Stimulated activated naive CD8-positive, alpha-beta T cell treated with anti-CD3 and anti-CD28 coated beads, Interleukin-15, amount 100 ng/mL, for 72 hours (primary cell): ENCODE measurements at regions not wholly inside any gene's neighbourhood (a gene's known extent, or its start where the extent isn't known, plus 50 kb on each side); places are given as distances from the start of the nearest gene placed in this dataset.
"Not testable (repeated sequence)": the region's sequence is repeated elsewhere in the genome, so short reads cannot be mapped to it uniquely, and the experiment has no call there.

Source experiments
- ATAC-seq: fragments of 150-1000 bp; cut with Tn5 transposase; 2 replicates; pipeline ENCODE4 v1.10.0; 2021; ENCODE audit warnings: mild to moderate bottlenecking, moderate library complexity
- DNase-seq, 2 donors: peaks; one replicate each; pipeline ENCODE4 v3.0.0; 2021 to 2022
- H3K27ac Mint-ChIP-seq, 2 donors: one replicate each; pipeline ENCODE4 v1.8.0; 2022; ENCODE audit warnings: mild to moderate bottlenecking in 2 of 2, mixed read lengths in 2 of 2, moderate library complexity in 2 of 2
- H3K27me3 Mint-ChIP-seq: one replicate; pipeline ENCODE4 v1.8.0; 2022; ENCODE audit warnings: mixed read lengths
- H3K4me1 Mint-ChIP-seq: one replicate; pipeline ENCODE4 v1.8.0; 2022; ENCODE audit warnings: mild to moderate bottlenecking, mixed read lengths
- H3K4me3 Mint-ChIP-seq, 2 donors: one replicate each; pipeline ENCODE4 v1.8.0; 2022; ENCODE audit warnings: mild to moderate bottlenecking in 2 of 2, mixed read lengths in 2 of 2, moderate library complexity in 1 of 2
- H3K9me3 Mint-ChIP-seq, 2 donors: one replicate each; pipeline ENCODE4 v1.8.0; 2022; ENCODE audit warnings: mixed read lengths in 2 of 2

- H3K27me3 Mint-ChIP-seq, DNase-seq, H3K27ac Mint-ChIP-seq, H3K4me1 Mint-ChIP-seq, H3K4me3 Mint-ChIP-seq, ATAC-seq: not testable (repeated sequence)
- H3K9me3 Mint-ChIP-seq = peaks cover 5 to 10% of the 10 kb centered on the region in 2 donors
Observed at GRCh38 chr5:50613057-50613456, 53.4 kb upstream of the PARP8 start.
